K562 (cell line): ENCODE measurements at regions not wholly inside any gene's neighbourhood (a gene's known extent, or its start where the extent isn't known, plus 50 kb on each side); places are given as distances from the start of the nearest gene placed in this dataset.

ENCODE experiments used
- ATAC-seq: fragments of 200-7000 bp; cut with Tn5 transposase; 3 replicates; pipeline ENCODE4 v1.9.1; 2020; ENCODE audit warnings: moderate library complexity
- BruUV-seq: library from RNA; stranded (reverse); fragments of 400-500 nt; replicated peaks from 2 replicates; lab custom pipeline; 2021; lab: Mats Ljungman, UMichigan
- CTCF ChIA-PET: fragments of 300-600 bp; formaldehyde crosslinking; extraction: SDS; loops from one replicate; lab custom pipeline; 2021; ENCODE audit warnings: low intra/inter-chr PET ratio; lab: Yijun Ruan, JAX
- POLR2A ChIA-PET: fragments of 300-600, 350-650 bp; sonication (Branson Sonifier 250); formaldehyde crosslinking; extraction: SDS; loops from one replicate; lab custom pipeline; 2021; ENCODE audit warnings: antibody characterized with exemption, inconsistent platforms; lab: Yijun Ruan, JAX
- DNase-seq, 4 experiments: peaks; one replicate each; pipeline versions ENCODE4 v3.0.0 to v3.0.0-alpha.2; 2011 to 2018; ENCODE audit warnings: low spot score in 3 of 4, mixed read lengths in 3 of 4; ENCODE audit errors: extremely low read depth in 1 of 4
- FAIRE-seq: peaks from 2 replicates; lab custom pipeline; 2011; peaks lifted over from hg19 to GRCh38; lab: Jason Lieb, UNC
- H2AFZ ChIP-seq: 2 replicates; pipeline ENCODE4 v1.6.0; 2011; ENCODE audit warnings: low read depth, low read length, control low read depth, inconsistent platforms
- H3K27ac ChIP-seq: fragments of 200-600 bp; 3 replicates; pipeline ENCODE4 v1.8.0; 2011; ENCODE audit warnings: low read depth, mild to moderate bottlenecking, control low read depth, inconsistent platforms, low read length, moderate library complexity, mixed read lengths; ENCODE audit errors: extremely low read depth
- H3K27me3 ChIP-seq, 2 experiments: fragments of 300-600 bp in 1 of 2; 2 replicates in 1 of 2; 3 replicates in 1 of 2; pipeline versions ENCODE4 v1.6.0 to v1.8.0; 2011; ENCODE audit warnings: inconsistent platforms in 2 of 2, low read length in 2 of 2, mild to moderate bottlenecking in 1 of 2, mixed read lengths in 1 of 2, moderate library complexity in 1 of 2; ENCODE audit not compliant: control insufficient read depth in 2 of 2, insufficient read depth in 2 of 2
- H3K36me3 ChIP-seq: fragments of 300-600 bp; 3 replicates; pipeline ENCODE4 v1.8.0; 2011; ENCODE audit warnings: mild to moderate bottlenecking, low read length, inconsistent platforms; ENCODE audit not compliant: control insufficient read depth, insufficient read depth
- H3K4me1 ChIP-seq, 2 experiments: fragments of 200-600 bp in 1 of 2; replicated peaks in 1 of 2; 2 replicates in 1 of 2; 3 replicates in 1 of 2; pipeline versions ENCODE4 v1.5.1 to v1.8.0; 2011; ENCODE audit warnings: inconsistent platforms in 2 of 2, low read length in 2 of 2, mild to moderate bottlenecking in 1 of 2, mixed read lengths in 1 of 2, moderate library complexity in 1 of 2; ENCODE audit not compliant: control insufficient read depth in 2 of 2, insufficient read depth in 2 of 2
- H3K4me2 ChIP-seq: 2 replicates; pipeline ENCODE4 v1.6.1; 2011; ENCODE audit warnings: low read length, control low read depth, inconsistent platforms, mixed read lengths; ENCODE audit not compliant: insufficient read depth
- H3K4me3 ChIP-seq: fragments of 200-600 bp; sonication (generic), shearing (Covaris generic); 2 replicates; pipeline ENCODE4 v1.5.1; 2016; ENCODE audit warnings: control low read depth, inconsistent platforms
- H3K79me2 ChIP-seq: fragments of 200-600 bp; 3 replicates; pipeline ENCODE4 v1.8.0; 2011; ENCODE audit warnings: low read length, inconsistent platforms; ENCODE audit not compliant: control insufficient read depth, insufficient read depth
- H3K9ac ChIP-seq, 2 experiments: 2 replicates each; pipeline versions ENCODE4 v1.6.0 to v1.6.1; 2011; ENCODE audit warnings: low read depth in 2 of 2, low read length in 2 of 2, control low read depth in 1 of 2, inconsistent platforms in 1 of 2, mild to moderate bottlenecking in 1 of 2, mixed read lengths in 1 of 2; ENCODE audit not compliant: insufficient read depth in 1 of 2
- H3K9me1 ChIP-seq: one replicate; pipeline ENCODE4 v1.6.0; 2011; ENCODE audit warnings: inconsistent platforms, mild to moderate bottlenecking, low read length, moderate library complexity; ENCODE audit not compliant: control insufficient read depth, insufficient read depth
- H3K9me3 ChIP-seq: replicated peaks from 2 replicates; pipeline ENCODE4 v1.5.1; 2011; ENCODE audit warnings: low read depth, low read length, inconsistent platforms; ENCODE audit not compliant: control insufficient read depth, insufficient read depth
- H4K20me1 ChIP-seq: replicated peaks from 2 replicates; pipeline ENCODE4 v1.6.1; 2011; ENCODE audit warnings: low read length, inconsistent platforms, mixed read lengths; ENCODE audit not compliant: control insufficient read depth, insufficient read depth
- BACH1 ChIP-seq: fragments of 200-800 bp; sonication (Bioruptor generic); IDR thresholded peaks from 2 replicates; pipeline ENCODE4 v1.6.1; 2016; ENCODE audit warnings: missing genetic modification characterization, missing compliant biosample characterization
- CBX2 ChIP-seq: fragments of 200-600 bp; sonication (generic); IDR thresholded peaks from one replicate; pipeline ENCODE4 v1.6.1; 2012; ENCODE audit warnings: mild to moderate bottlenecking, low read length, inconsistent platforms; ENCODE audit not compliant: insufficient read depth, poor library complexity, severe bottlenecking
- HDAC2 ChIP-seq: fragments of 450-650 bp; IDR thresholded peaks from 2 replicates; pipeline ENCODE4 v1.6.1; 2016; ENCODE audit warnings: mild to moderate bottlenecking
- PHB ChIP-seq: fragments of 250-450 bp; sonication (Bioruptor Pico); IDR thresholded peaks from 2 replicates; pipeline ENCODE4 v1.5.0; 2021
- RFX1 ChIP-seq: fragments of 450-650 bp; IDR thresholded peaks from 2 replicates; pipeline ENCODE4 v1.6.1; 2016; ENCODE audit warnings: mild to moderate bottlenecking, moderate library complexity
- RFX7 ChIP-seq: fragments of 250-450 bp; sonication (Bioruptor Pico); IDR thresholded peaks from 2 replicates; pipeline ENCODE4 v1.5.1; 2021; ENCODE audit warnings: mild to moderate bottlenecking
- SETDB1 ChIP-seq: IDR thresholded peaks from one replicate; pipeline ENCODE4 v1.6.1; 2012; ENCODE audit warnings: low read length, control low read depth, inconsistent platforms
- ZNF143 ChIP-seq: sonication (generic); formaldehyde crosslinking; IDR thresholded peaks from 2 replicates; pipeline ENCODE4 v1.9.0; 2022; ENCODE audit warnings: mild to moderate bottlenecking, missing genetic modification reagents
- ZNF253 ChIP-seq: fragments of 250-450 bp; sonication (Bioruptor Pico); conservative IDR thresholded peaks from 2 replicates; pipeline ENCODE4 v1.6.1; 2021; ENCODE audit warnings: mild to moderate bottlenecking
- ZNF589 ChIP-seq: fragments of 200-800 bp; sonication (Bioruptor generic); IDR thresholded peaks from 2 replicates; pipeline ENCODE4 v1.6.1; 2016; ENCODE audit warnings: low read depth, missing genetic modification characterization, missing compliant biosample characterization
- ZNF764 ChIP-seq: fragments of 250-450 bp; sonication (Bioruptor Pico); IDR thresholded peaks from 2 replicates; pipeline ENCODE4 v1.4.0; 2020; ENCODE audit warnings: low read depth, mild to moderate bottlenecking, moderate library complexity
- in situ Hi-C: fragments of 300-500 bp; cut with MboI; formaldehyde crosslinking; loops from 4 replicates; pipeline ENCODE4 v1.15.0; 2018; ENCODE audit warnings: inconsistent platforms, mixed read lengths
- intact Hi-C: fragments of 100-400 bp; cut with micrococcal nuclease; formaldehyde crosslinking; loops from 2 replicates; pipeline ENCODE4 v1.14.2; 2022
- TF ChIP-seq, protein P1 (sequence below): fragments of 450-650 bp; formaldehyde crosslinking; IDR thresholded peaks from 2 replicates; pipeline ENCODE4 v1.4.0; 2020; ENCODE audit warnings: mild to moderate bottlenecking, moderate library complexity
- TF ChIP-seq, protein P2 (sequence below): fragments of 250-450 bp; sonication (Bioruptor Pico); IDR thresholded peaks from 2 replicates; pipeline ENCODE4 v1.8.0; 2021; ENCODE audit warnings: moderate library complexity, mild to moderate bottlenecking, inconsistent platforms
- TF ChIP-seq, protein P3 (sequence below): fragments of 450-650 bp; IDR thresholded peaks from 2 replicates; pipeline ENCODE4 v1.6.1; 2016
- TF ChIP-seq, protein P4 (sequence below): fragments of 250-450 bp; sonication (Bioruptor Pico); IDR thresholded peaks from 2 replicates; pipeline ENCODE4 v1.5.0; 2020; ENCODE audit warnings: mild to moderate bottlenecking
- TF ChIP-seq, protein P5 (sequence below): fragments of 450-650 bp; IDR thresholded peaks from 2 replicates; pipeline ENCODE4 v1.6.1; 2016; ENCODE audit warnings: missing biosample characterization, missing genetic modification characterization

DNA sequence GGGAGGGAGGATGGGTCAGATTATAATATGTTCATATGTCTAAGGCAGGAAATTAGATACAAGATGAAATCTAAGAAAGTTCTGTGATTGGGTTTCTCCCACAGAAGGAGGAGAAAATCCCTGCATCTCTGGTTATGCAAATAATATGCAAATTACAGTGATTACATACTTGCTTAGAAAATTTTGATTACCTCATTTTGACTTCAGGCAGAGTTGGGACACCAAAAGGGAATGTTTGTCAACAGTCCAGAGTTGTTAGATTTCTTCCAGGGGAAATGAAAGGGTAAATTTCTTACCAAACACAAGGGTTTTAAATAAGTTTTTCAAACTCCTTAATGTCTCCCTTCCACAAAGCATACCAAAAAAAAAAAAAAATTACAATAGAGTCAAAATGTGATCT is 101.4 kb upstream of the STEAP1B start:
- Histone ChIP-seq H3K4me2 (no peak overlapping the region), H3K79me2 (no peaks in the 10 kb centered on the region), H3K27me3 (no peaks in the 10 kb centered on the region), H3K9me3 (no peaks in the 10 kb centered on the region), H3K4me3 (no peak overlapping the region), H3K27ac (no peak overlapping the region), H3K36me3 (no peaks in the 10 kb centered on the region), H3K4me1 (peaks cover 0 to 2% of the 10 kb centered on the region in 2 experiments; a peak in 1 of 5 replicates), H2AFZ (no peak overlapping the region), H3K9ac (no peak overlapping the region), H3K9me1 (no peaks in the 10 kb centered on the region), H4K20me1 (no peaks in the 10 kb centered on the region)
- FAIRE-seq, result no peak
- in situ Hi-C loops, result no loop called here
- TF ChIP-seq SETDB1, result no peak
- TF ChIP-seq, protein P1, sequence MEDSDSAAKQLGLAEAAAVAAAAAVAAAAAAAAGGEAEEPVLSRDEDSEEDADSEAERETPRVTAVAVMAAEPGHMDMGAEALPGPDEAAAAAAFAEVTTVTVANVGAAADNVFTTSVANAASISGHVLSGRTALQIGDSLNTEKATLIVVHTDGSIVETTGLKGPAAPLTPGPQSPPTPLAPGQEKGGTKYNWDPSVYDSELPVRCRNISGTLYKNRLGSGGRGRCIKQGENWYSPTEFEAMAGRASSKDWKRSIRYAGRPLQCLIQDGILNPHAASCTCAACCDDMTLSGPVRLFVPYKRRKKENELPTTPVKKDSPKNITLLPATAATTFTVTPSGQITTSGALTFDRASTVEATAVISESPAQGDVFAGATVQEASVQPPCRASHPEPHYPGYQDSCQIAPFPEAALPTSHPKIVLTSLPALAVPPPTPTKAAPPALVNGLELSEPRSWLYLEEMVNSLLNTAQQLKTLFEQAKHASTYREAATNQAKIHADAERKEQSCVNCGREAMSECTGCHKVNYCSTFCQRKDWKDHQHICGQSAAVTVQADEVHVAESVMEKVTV, result no peak
- TF ChIP-seq, protein P2, sequence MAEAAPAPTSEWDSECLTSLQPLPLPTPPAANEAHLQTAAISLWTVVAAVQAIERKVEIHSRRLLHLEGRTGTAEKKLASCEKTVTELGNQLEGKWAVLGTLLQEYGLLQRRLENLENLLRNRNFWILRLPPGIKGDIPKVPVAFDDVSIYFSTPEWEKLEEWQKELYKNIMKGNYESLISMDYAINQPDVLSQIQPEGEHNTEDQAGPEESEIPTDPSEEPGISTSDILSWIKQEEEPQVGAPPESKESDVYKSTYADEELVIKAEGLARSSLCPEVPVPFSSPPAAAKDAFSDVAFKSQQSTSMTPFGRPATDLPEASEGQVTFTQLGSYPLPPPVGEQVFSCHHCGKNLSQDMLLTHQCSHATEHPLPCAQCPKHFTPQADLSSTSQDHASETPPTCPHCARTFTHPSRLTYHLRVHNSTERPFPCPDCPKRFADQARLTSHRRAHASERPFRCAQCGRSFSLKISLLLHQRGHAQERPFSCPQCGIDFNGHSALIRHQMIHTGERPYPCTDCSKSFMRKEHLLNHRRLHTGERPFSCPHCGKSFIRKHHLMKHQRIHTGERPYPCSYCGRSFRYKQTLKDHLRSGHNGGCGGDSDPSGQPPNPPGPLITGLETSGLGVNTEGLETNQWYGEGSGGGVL, result no peak
- TF ChIP-seq PHB (CRISPR knock-in tag), result no peak
- no peak for TF ChIP-seq ZNF143 (CRISPR knock-in tag)
- TF ChIP-seq BACH1 (tag), result no peak
- no peak for TF ChIP-seq ZNF764 (CRISPR knock-in tag)
- TF ChIP-seq, protein P3, sequence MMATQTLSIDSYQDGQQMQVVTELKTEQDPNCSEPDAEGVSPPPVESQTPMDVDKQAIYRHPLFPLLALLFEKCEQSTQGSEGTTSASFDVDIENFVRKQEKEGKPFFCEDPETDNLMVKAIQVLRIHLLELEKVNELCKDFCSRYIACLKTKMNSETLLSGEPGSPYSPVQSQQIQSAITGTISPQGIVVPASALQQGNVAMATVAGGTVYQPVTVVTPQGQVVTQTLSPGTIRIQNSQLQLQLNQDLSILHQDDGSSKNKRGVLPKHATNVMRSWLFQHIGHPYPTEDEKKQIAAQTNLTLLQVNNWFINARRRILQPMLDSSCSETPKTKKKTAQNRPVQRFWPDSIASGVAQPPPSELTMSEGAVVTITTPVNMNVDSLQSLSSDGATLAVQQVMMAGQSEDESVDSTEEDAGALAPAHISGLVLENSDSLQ, result no peak
- TF ChIP-seq, protein P4, sequence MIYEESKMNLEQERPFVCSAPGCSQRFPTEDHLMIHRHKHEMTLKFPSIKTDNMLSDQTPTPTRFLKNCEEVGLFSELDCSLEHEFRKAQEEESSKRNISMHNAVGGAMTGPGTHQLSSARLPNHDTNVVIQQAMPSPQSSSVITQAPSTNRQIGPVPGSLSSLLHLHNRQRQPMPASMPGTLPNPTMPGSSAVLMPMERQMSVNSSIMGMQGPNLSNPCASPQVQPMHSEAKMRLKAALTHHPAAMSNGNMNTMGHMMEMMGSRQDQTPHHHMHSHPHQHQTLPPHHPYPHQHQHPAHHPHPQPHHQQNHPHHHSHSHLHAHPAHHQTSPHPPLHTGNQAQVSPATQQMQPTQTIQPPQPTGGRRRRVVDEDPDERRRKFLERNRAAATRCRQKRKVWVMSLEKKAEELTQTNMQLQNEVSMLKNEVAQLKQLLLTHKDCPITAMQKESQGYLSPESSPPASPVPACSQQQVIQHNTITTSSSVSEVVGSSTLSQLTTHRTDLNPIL (CRISPR knock-in tag), result no peak
- TF ChIP-seq CBX2, result no peak
- TF ChIP-seq HDAC2, result no peak
- no peak for TF ChIP-seq ZNF253 (CRISPR knock-in tag)
- TF ChIP-seq RFX1, result no peak
- TF ChIP-seq, protein P5, sequence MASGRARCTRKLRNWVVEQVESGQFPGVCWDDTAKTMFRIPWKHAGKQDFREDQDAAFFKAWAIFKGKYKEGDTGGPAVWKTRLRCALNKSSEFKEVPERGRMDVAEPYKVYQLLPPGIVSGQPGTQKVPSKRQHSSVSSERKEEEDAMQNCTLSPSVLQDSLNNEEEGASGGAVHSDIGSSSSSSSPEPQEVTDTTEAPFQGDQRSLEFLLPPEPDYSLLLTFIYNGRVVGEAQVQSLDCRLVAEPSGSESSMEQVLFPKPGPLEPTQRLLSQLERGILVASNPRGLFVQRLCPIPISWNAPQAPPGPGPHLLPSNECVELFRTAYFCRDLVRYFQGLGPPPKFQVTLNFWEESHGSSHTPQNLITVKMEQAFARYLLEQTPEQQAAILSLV (tag), result no peak
- no peak for TF ChIP-seq RFX7 (CRISPR knock-in tag)
- TF ChIP-seq ZNF589 (CRISPR knock-in tag), result no peak
- intact Hi-C loops, result no loop called here
- ATAC-seq, result no peak
- ChIA-PET POLR2A (interaction anchor here (1.1 kb wide), 1 partner anchor 18 kb away, joined by 3 read pairs; no protein-coding TSS in a partner anchor), CTCF (no interaction called here)
- BruUV-seq, result no TSS peak
- no peak for DNase-seq
